ENCODE measurements at regions not wholly inside any gene's neighbourhood (a gene's known extent, or its start where the extent isn't known, plus 50 kb on each side); places are given as distances from the start of the nearest gene placed in this dataset.
"Not testable (repeated sequence)": the region's sequence is repeated elsewhere in the genome, so short reads cannot be mapped to it uniquely, and the experiment has no call there.

- in situ Hi-C loops (cut with HindIII; ENCODE audit: low pct_unique_long_range_greater_than_20kb, low sequenced_read_pairs), result no loop called here
- TF ChIP-seq JUND (IDR thresholded peaks at IDR 0.05; ENCODE audit: low read depth), result no peak
- no peak for DNase-seq (ENCODE audit: low read depth in 1 of 2, low spot score in 1 of 2)
These were observed 403.0 kb downstream of the CD83 start for GRCh38 chr6:14520536-14520935.

GRCh38 chr6:14521141-14521540, 403.6 kb downstream of the CD83 start:
- TF ChIP-seq JUND (IDR thresholded peaks at IDR 0.05; ENCODE audit: low read depth), result no peak
- no peak for DNase-seq (ENCODE audit: low read depth in 1 of 2, low spot score in 1 of 2)
- in situ Hi-C loops (cut with HindIII; ENCODE audit: low pct_unique_long_range_greater_than_20kb, low sequenced_read_pairs), result no loop called here

DNA sequence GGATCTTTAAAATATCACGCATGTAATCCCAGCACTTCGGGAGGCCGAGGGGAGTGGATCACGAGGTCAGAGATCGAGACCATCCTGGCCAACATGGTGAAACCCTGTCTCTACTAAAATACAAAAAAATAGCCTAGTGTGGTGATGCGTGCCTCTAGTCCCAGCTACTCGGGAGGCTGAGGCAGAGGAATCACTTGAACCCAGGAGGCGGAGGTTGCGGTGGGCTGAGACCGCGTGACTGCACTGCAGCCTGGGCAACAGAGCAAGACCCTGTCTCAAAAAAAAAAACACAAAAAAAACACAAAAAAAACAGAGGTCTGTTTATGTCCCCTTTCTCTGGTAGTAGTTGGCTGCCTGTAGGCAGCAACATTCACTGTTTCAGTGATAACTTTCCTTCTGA, 404.3 kb downstream of the CD83 start:
- in situ Hi-C loops (cut with HindIII; ENCODE audit: low pct_unique_long_range_greater_than_20kb, low sequenced_read_pairs); DNase-seq (ENCODE audit: low read depth in 1 of 2, low spot score in 1 of 2): not testable (repeated sequence)

- in situ Hi-C loops (cut with HindIII; ENCODE audit: low pct_unique_long_range_greater_than_20kb, low sequenced_read_pairs), result no loop called here
- TF ChIP-seq JUND (IDR thresholded peaks at IDR 0.05; ENCODE audit: low read depth), result no peak
- no peak for DNase-seq (ENCODE audit: low read depth in 1 of 2, low spot score in 1 of 2)
These were observed 406.7 kb downstream of the CD83 start for GRCh38 chr6:14524319-14524718.

DNA sequence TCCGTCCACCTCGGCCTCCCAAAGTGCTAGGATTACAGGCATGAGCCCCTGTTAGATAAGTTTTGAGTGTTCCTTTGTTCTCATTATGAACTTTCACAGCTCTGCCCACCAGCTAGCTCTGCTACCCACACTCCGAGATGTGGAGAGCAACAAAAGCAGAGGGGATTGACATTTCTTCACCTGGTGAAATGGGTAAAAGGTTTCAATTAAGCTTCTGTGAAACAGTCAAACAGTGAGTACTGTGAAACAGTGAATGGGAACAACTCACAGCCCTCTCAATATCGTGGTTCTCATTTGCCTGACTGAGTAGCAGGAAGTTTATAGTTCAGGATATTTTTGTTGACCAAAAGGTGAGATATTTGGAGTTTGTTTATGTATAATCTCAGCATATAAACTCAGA, 412.8 kb downstream of the CD83 start:
- no peak for DNase-seq (ENCODE audit: low read depth in 1 of 2, low spot score in 1 of 2)
- in situ Hi-C loops (cut with HindIII; ENCODE audit: low pct_unique_long_range_greater_than_20kb, low sequenced_read_pairs), result no loop called here

DNA sequence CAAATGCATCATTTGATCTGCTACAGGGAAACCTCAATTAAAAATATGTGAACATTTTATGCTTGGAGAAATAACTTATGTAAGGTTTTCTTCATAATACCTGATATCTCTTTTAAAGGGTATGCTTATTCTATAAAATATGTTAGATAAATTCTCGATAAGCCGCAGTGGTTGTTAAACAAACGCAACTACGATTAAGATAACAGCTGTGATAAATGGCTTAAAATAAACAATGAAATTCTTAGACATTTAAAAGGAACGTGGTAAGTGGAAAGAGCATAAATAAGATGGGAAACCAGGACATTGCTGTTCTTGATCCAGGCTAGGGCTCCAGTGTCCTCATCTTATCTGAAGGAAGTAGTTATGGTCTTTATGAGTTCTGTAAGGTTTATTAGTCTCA, 415.9 kb downstream of the CD83 start:
- no peak for TF ChIP-seq JUND (IDR thresholded peaks at IDR 0.05; ENCODE audit: low read depth)
- in situ Hi-C loops (cut with HindIII; ENCODE audit: low pct_unique_long_range_greater_than_20kb, low sequenced_read_pairs), result no loop called here
- no peak for DNase-seq (ENCODE audit: low read depth in 1 of 2, low spot score in 1 of 2)

More for the DNA sequence above, 412.8 kb downstream of the CD83 start:
- TF ChIP-seq JUND (IDR thresholded peaks at IDR 0.05; ENCODE audit: low read depth), result no peak

GRCh38 chr6:14537030-14537429, 419.5 kb downstream of the CD83 start:
- no peak for TF ChIP-seq JUND (IDR thresholded peaks at IDR 0.05; ENCODE audit: low read depth)
- no peak for DNase-seq (ENCODE audit: low read depth in 1 of 2, low spot score in 1 of 2)
- in situ Hi-C loops (cut with HindIII; ENCODE audit: low pct_unique_long_range_greater_than_20kb, low sequenced_read_pairs), result no loop called here

DNA sequence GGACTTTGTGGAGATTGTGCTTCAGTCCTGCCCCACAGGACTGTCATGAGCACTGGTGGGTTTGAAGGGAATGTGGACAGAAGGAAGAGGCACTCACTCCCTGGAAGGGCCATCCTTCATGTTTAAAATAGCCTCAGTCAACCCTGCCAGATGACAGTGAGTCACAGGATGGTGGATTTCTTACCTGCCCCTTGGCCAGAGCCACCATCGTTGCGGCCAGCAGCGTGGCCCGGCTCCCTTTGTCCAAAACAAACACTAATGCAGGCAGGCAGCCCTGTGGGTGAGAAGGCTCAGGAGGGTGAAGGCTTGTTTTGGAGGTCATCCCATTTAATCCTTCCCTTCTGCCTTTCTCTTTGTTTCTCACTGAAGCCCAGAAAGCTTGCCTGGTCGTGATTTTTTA, 422.7 kb downstream of the CD83 start:
- TF ChIP-seq JUND (IDR thresholded peaks at IDR 0.05; ENCODE audit: low read depth), result no peak
- peak in 1 of 2 experiments; percentile 16 for DNase-seq (ENCODE audit: low read depth in 1 of 2, low spot score in 1 of 2)
- in situ Hi-C loops (cut with HindIII; ENCODE audit: low pct_unique_long_range_greater_than_20kb, low sequenced_read_pairs), result no loop called here

- no peak for DNase-seq (ENCODE audit: low read depth in 1 of 2, low spot score in 1 of 2)
- TF ChIP-seq JUND (IDR thresholded peaks at IDR 0.05; ENCODE audit: low read depth), result no peak
- in situ Hi-C loops (cut with HindIII; ENCODE audit: low pct_unique_long_range_greater_than_20kb, low sequenced_read_pairs), result no loop called here
These were observed 423.4 kb downstream of the CD83 start for GRCh38 chr6:14540810-14541540.

DNA sequence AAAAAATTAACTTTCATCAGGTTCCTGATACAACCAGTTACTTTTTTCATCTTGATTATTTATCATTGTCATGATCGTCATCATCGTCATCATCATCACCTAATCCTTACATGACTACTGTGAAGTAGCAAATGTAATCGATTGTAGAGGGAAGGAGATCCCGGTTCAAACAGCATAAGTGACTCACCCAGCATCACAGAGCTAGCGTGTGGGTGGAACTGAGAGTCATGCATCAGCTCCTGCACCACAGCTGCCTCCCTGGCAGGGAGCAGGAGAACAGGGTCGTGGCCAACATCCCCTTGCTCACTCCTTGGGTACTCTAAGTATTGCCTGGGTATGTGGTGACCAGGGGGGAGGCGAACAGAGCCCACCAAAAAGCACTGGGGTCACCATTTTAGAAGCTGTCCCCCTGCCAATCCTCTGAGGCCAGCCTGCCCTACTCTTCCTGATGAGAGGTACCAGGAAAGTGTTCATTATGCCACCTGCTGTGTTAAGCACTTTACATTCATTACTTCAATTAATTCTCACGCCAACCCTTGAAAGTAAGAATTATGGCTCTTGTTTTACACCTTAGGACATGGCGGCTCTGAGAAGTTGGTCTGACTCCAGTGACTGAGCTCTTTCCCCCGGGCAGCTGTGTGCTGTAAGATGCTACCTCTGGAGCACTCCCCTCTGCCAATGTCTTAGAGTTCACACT, 425.2 kb downstream of the CD83 start:
- in situ Hi-C loops (cut with HindIII; ENCODE audit: low pct_unique_long_range_greater_than_20kb, low sequenced_read_pairs), result no loop called here
- no peak for DNase-seq (ENCODE audit: low read depth in 1 of 2, low spot score in 1 of 2)
- no peak for TF ChIP-seq JUND (IDR thresholded peaks at IDR 0.05; ENCODE audit: low read depth)

- in situ Hi-C loops (cut with HindIII; ENCODE audit: low pct_unique_long_range_greater_than_20kb, low sequenced_read_pairs), result no loop called here
- TF ChIP-seq JUND (IDR thresholded peaks at IDR 0.05; ENCODE audit: low read depth), result no peak
- no peak for DNase-seq (ENCODE audit: low read depth in 1 of 2, low spot score in 1 of 2)
These were observed 426.5 kb downstream of the CD83 start for GRCh38 chr6:14543971-14544585.

DNA sequence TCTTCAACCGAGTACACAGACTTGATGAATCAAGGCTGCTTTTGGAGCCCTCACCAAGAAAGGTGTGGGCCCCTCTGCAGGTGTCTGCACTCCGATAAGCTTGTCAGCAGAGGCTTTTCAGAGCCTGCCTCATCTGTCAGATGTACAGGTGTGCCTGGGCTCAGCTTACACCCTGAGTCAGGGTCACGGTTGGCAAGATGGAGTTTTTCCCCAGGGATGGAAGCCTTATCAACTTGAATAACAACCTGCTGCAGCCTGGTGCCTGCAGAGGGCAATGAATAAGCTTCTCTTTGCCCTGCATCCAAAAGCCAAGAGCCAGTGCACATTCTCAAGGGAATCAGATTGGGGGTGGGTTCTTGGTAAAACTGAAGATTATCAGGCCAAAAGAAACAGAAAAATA, 427.1 kb downstream of the CD83 start:
- TF ChIP-seq JUND (IDR thresholded peaks at IDR 0.05; ENCODE audit: low read depth), result no peak
- no peak for DNase-seq (ENCODE audit: low read depth in 1 of 2, low spot score in 1 of 2)
- in situ Hi-C loops (cut with HindIII; ENCODE audit: low pct_unique_long_range_greater_than_20kb, low sequenced_read_pairs), result no loop called here

- TF ChIP-seq JUND (IDR thresholded peaks at IDR 0.05; ENCODE audit: low read depth), result no peak
- DNase-seq (ENCODE audit: low read depth in 1 of 2, low spot score in 1 of 2), result no peak
- in situ Hi-C loops (cut with HindIII; ENCODE audit: low pct_unique_long_range_greater_than_20kb, low sequenced_read_pairs), result no loop called here
These were observed 427.9 kb downstream of the CD83 start for GRCh38 chr6:14545496-14545895.
